ENCODE measurements at regions not wholly inside any gene's neighbourhood (a gene's known extent, or its start where the extent isn't known, plus 50 kb on each side); places are given as distances from the start of the nearest gene placed in this dataset.
"Not testable (repeated sequence)": the region's sequence is repeated elsewhere in the genome, so short reads cannot be mapped to it uniquely, and the experiment has no call there.

DNA sequence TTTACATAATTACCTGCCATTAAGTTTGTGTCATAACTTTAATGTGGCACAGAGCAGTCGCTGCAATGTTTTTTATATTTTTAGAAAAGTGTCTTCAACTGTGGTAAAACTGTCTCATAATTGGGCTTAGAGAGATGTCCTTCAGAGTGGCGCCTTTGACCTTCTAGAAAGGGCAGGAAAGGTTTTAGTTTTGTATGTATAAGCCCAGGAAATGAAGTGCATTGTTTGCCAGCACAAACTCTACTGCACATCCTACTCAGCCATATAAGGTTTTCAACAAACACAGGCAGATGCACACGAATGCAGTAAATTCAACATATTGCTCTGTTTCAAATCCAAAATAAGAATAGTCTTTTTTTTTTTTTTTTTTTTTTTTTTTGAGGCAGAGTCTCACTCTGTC is 201.4 kb downstream of the ALDH8A1 start:
- Histone ChIP-seq H3K27me3 (replicated peaks) (no peaks in the 10 kb centered on the region), H3K36me3 (replicated peaks) (no peaks in the 10 kb centered on the region), H3K4me3 (ENCODE audit: low read depth, low read length) (no peak overlapping the region), H3K27ac (no peak overlapping the region)
- in situ Hi-C loops (cut with HindIII; ENCODE audit: low pct_ligation_motif_present, low sequenced_read_pairs) = no loop called here
- TF ChIP-seq, protein P1, sequence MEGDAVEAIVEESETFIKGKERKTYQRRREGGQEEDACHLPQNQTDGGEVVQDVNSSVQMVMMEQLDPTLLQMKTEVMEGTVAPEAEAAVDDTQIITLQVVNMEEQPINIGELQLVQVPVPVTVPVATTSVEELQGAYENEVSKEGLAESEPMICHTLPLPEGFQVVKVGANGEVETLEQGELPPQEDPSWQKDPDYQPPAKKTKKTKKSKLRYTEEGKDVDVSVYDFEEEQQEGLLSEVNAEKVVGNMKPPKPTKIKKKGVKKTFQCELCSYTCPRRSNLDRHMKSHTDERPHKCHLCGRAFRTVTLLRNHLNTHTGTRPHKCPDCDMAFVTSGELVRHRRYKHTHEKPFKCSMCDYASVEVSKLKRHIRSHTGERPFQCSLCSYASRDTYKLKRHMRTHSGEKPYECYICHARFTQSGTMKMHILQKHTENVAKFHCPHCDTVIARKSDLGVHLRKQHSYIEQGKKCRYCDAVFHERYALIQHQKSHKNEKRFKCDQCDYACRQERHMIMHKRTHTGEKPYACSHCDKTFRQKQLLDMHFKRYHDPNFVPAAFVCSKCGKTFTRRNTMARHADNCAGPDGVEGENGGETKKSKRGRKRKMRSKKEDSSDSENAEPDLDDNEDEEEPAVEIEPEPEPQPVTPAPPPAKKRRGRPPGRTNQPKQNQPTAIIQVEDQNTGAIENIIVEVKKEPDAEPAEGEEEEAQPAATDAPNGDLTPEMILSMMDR (IDR thresholded peaks at IDR 0.05; ENCODE audit: low read depth, low read length, missing control alignments) = no peak
- no peak for DNase-seq

DNA sequence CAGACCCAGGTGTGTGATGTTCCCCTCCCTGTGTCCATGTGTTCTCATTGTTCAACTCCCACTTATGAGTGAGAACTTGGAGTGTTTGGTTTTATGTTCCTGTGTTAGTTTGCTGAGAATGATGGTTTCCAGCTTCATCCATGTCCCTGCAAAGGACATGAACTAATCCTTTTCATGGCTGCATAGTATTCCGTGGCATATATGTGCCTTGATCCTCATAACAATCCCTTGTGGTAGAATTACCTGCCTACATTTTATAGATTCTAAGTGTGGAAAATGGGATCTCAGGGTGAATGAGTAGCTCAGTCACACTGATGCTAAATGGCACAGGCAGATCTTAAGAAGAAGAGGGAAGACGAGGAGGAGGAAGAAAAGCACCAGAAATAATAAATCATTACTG is 202.7 kb downstream of the ALDH8A1 start:
- in situ Hi-C loops (cut with HindIII; ENCODE audit: low pct_ligation_motif_present, low sequenced_read_pairs); H3K27ac ChIP-seq; DNase-seq; H3K36me3 ChIP-seq (replicated peaks); H3K4me3 ChIP-seq (ENCODE audit: low read depth, low read length); H3K27me3 ChIP-seq (replicated peaks): not testable (repeated sequence)

DNA sequence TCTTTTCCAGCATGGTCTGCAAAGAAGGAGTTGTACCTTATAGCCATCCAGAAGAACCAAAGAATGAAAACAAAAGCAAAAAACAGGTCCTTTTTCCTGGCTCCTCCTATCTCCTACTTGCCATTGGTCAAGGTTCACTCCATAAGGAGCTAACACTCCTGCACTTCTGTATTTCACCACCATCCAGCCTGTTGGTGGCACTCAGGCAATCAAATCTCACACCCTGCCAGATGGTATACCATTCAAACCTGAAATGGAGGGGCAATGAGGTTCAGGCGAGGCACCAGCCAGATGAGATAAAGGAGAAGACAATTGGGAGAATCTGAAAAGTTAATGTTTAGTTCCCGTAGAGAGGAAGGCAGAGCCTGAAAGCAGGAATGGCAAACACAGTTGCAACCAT is 203.8 kb downstream of the ALDH8A1 start:
- DNase-seq = no peak
- no peak overlapping the region for H3K4me3 ChIP-seq (ENCODE audit: low read depth, low read length)
- TF ChIP-seq, protein P1 (IDR thresholded peaks at IDR 0.05; ENCODE audit: low read depth, low read length, missing control alignments) = no peak
- H3K36me3 ChIP-seq (replicated peaks) = no peaks in the 10 kb centered on the region
- in situ Hi-C loops (cut with HindIII; ENCODE audit: low pct_ligation_motif_present, low sequenced_read_pairs) = no loop called here
- H3K27ac ChIP-seq = no peak overlapping the region
- no peaks in the 10 kb centered on the region for H3K27me3 ChIP-seq (replicated peaks)

DNA sequence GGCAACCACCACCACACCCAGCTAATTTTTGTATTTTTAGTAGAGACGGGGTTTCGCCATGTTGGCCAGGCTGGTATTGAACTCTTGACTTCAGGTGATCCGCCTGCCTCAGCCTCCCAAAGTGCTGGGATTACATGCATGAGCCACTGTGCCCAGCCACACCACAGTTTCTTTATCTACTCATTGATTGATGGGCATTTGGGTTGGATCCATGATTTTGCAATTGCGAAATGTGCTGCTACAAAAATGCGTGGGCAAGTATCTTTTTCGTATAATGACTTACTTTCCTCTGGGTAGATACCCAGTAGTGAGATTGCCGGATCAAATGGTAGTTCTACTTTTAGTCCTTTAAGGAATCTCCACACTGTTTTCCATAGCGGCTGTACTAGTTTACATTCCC is 204.7 kb downstream of the ALDH8A1 start:
- H3K36me3 ChIP-seq (replicated peaks); H3K27ac ChIP-seq; H3K4me3 ChIP-seq (ENCODE audit: low read depth, low read length); in situ Hi-C loops (cut with HindIII; ENCODE audit: low pct_ligation_motif_present, low sequenced_read_pairs); H3K27me3 ChIP-seq (replicated peaks); DNase-seq: not testable (repeated sequence)

DNA sequence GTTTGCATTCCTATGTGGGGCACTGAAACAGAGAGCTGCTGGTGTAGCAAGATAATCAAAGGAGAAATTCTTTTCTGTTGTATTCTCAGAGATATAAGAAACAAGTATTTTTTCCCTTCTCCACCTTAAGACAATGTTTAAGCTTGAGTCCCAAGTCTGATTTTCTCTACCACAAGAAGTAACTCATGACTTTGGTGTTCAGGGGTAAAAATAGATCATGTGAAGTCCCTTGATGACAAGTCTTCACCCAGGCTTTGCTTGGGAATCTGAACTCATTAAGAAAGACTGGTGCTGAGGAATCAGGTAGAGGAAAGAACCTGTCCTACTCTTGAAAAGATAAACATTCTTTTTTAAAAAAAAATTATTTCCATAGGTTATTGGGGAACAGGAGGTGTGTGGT is 205.6 kb downstream of the ALDH8A1 start:
- H3K36me3 ChIP-seq (replicated peaks) = no peaks in the 10 kb centered on the region
- DNase-seq = no peak
- no peak overlapping the region for H3K4me3 ChIP-seq (ENCODE audit: low read depth, low read length)
- in situ Hi-C loops (cut with HindIII; ENCODE audit: low pct_ligation_motif_present, low sequenced_read_pairs) = no loop called here
- TF ChIP-seq, protein P1 (IDR thresholded peaks at IDR 0.05; ENCODE audit: low read depth, low read length, missing control alignments) = no peak
- H3K27ac ChIP-seq = no peak overlapping the region
- no peaks in the 10 kb centered on the region for H3K27me3 ChIP-seq (replicated peaks)

DNA sequence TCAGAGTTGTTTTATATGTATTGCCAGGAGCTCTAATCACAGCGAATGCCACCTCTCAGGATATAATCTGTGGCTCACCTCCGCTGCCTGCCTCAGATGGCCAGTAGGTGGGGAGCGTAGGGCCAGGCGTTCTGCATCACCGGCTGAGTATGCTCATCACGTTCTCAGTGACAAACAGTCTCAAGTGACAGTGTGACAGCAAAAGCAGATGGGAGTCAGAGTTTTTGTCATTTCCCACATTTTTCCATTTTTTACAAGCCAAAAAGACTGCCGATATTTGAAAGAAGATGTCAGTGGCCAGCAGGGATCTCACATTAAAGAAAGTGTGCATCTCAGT is 208.7 kb downstream of the ALDH8A1 start:
- H3K27me3 ChIP-seq (replicated peaks) = no peaks in the 10 kb centered on the region
- DNase-seq = no peak
- TF ChIP-seq, protein P1 (IDR thresholded peaks at IDR 0.05; ENCODE audit: low read depth, low read length, missing control alignments) = peak; percentile 38
- no peak overlapping the region for H3K4me3 ChIP-seq (ENCODE audit: low read depth, low read length)
- no peaks in the 10 kb centered on the region for H3K36me3 ChIP-seq (replicated peaks)
- peak overlapping the region; percentile 75 for H3K27ac ChIP-seq
- in situ Hi-C loops (cut with HindIII; ENCODE audit: low pct_ligation_motif_present, low sequenced_read_pairs) = no loop called here

DNA sequence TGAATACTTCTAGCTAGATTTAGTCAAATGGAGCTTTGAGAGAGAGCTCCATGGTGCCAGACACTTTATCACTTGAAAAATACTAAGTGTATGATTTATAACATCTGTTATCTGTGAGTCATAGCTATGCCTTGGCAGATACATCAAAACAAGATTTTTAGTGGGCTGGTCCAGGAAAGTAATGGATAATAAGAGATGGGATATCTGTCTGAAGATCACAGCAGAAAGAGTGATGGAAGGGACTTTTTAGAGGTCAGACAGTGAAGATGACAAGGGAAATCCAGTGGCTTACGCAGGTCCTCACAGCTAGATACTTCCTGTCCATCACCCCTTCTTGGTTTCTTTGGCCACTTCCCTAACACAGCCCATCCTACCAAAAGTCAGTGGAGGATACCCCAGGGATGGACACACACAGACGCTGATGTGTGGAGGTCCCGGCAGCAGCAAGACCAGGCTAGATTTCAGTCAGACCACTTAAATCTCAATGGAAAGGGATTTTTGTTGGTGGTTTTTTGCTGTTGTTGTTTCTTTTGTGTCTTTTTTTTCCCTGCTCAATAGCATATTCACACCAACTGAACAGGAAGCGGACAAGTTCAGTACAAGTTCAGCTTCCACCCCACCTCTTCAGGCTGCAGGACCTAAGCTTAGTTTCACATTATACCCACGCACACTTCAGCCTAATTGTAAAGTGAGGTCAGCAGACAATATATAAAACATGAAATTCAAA is 209.3 kb downstream of the ALDH8A1 start:
- TF ChIP-seq, protein P1 (IDR thresholded peaks at IDR 0.05; ENCODE audit: low read depth, low read length, missing control alignments) = no peak
- in situ Hi-C loops (cut with HindIII; ENCODE audit: low pct_ligation_motif_present, low sequenced_read_pairs) = no loop called here
- Histone ChIP-seq H3K27me3 (replicated peaks) (no peaks in the 10 kb centered on the region), H3K36me3 (replicated peaks) (no peaks in the 10 kb centered on the region), H3K4me3 (ENCODE audit: low read depth, low read length) (no peak overlapping the region), H3K27ac (peak overlapping the region; percentile 75)
- peak; percentile 76 for DNase-seq
